Breast epithelium (tissue), 3 donors: ENCODE measurements at regions not wholly inside any gene's neighbourhood (a gene's known extent, or its start where the extent isn't known, plus 50 kb on each side); places are given as distances from the start of the nearest gene placed in this dataset.

ENCODE experiments used
- CTCF ChIP-seq, 3 donors: fragments of 450-650 bp; IDR thresholded peaks; one replicate each; pipeline ENCODE4 v1.5.1; 2016 to 2017; ENCODE audit warnings: antibody characterized with exemption in 3 of 3, mild to moderate bottlenecking in 3 of 3, moderate library complexity in 3 of 3
- POLR2A ChIP-seq: fragments of 450-650 bp; IDR thresholded peaks from one replicate; pipeline ENCODE4 v1.6.1; 2016; ENCODE audit warnings: antibody characterized with exemption, mild to moderate bottlenecking, moderate library complexity
- POLR2AphosphoS5 ChIP-seq, 3 donors: sonication (generic); formaldehyde crosslinking; IDR thresholded peaks; one replicate each; pipeline ENCODE4 v1.6.1; 2017; ENCODE audit warnings: antibody characterized with exemption in 3 of 3

GRCh38 chr7:124284937-124285336 is 252.1 kb upstream of the TMEM229A start:
- TF ChIP-seq POLR2AphosphoS5 (IDR thresholded peaks at IDR 0.05): no peak
- no peak for TF ChIP-seq CTCF (IDR thresholded peaks at IDR 0.05)
- no peak for TF ChIP-seq POLR2A
